Erythroblast (primary cell): ENCODE measurements at regions not wholly inside any gene's neighbourhood (a gene's known extent, or its start where the extent isn't known, plus 50 kb on each side); places are given as distances from the start of the nearest gene placed in this dataset.

Experiments used
- GATA1 ChIP-seq: IDR thresholded peaks from 2 replicates; pipeline ENCODE4 v1.6.1; 2011; ENCODE audit warnings: low read depth, mild to moderate bottlenecking, control low read depth, low read length, moderate library complexity
- POLR2A ChIP-seq: IDR thresholded peaks from 2 replicates; pipeline ENCODE4 v1.6.1; 2011; ENCODE audit warnings: mild to moderate bottlenecking, low read length

DNA sequence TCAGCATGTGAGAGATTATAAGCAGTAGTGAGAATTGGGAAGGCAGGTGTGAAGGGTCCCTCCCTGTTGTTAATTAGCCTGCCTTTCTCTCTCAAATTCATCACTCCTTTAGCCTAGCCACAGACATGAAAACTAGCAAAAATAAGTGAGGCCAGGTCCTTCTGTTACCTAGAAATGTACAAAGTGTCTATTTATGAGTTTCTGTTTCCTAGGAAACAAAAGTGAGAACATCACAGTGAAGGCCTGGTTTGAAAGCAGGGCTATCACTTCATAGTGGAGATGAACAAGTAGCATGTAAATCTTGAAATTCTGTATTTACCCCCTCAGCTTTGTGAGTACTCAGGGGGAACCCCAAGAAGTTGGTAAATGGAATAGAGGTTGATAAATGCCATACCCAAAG, 78.2 kb upstream of the UMPS start:
- TF ChIP-seq POLR2A = no peak
- TF ChIP-seq GATA1 = no peak
